HCT116 (cell line): ENCODE measurements at regions not wholly inside any gene's neighbourhood (a gene's known extent, or its start where the extent isn't known, plus 50 kb on each side); places are given as distances from the start of the nearest gene placed in this dataset.

Source experiments
- ATAC-seq: fragments of 200-7000 bp; cut with Tn5 transposase; 2 replicates; pipeline ENCODE4 v1.9.1; 2020; ENCODE audit warnings: mild to moderate bottlenecking, moderate library complexity
- BruUV-seq: library from RNA; stranded (reverse); fragments of 400-500 nt; replicated peaks from 2 replicates; lab custom pipeline; 2021; lab: Mats Ljungman, UMichigan
- CTCF ChIA-PET: fragments of 300-600 bp; sonication (Branson Sonifier 250); formaldehyde crosslinking; loops from one replicate; lab custom pipeline; 2021; ENCODE audit warnings: antibody characterized with exemption; lab: Charles Lee
- POLR2A ChIA-PET: fragments of 300-600, 350-600 bp; sonication (Branson Sonifier 250); formaldehyde crosslinking; loops from one replicate; lab custom pipeline; 2021; ENCODE audit warnings: antibody characterized with exemption; lab: Charles Lee
- RAD21 ChIA-PET, 2 experiments: fragments of 300-600 bp; sonication (Branson Sonifier 250); formaldehyde crosslinking; loops; one replicate each; lab custom pipeline; 2023; ENCODE audit warnings: low total read pairs in 2 of 2; ENCODE audit not compliant: uncharacterized antibody in 2 of 2, unreplicated experiment in 2 of 2, low non-redundant PET in 1 of 2; lab: Charles Lee
- DNase-seq: peaks from one replicate; pipeline ENCODE4 v3.0.0-alpha.2; 2010; ENCODE audit warnings: low read depth, low spot score
- H2AFZ ChIP-seq: fragments of 200-600 bp; shearing (Covaris generic), sonication (generic); 2 replicates; pipeline ENCODE4 v1.6.1; 2017; ENCODE audit warnings: low read depth, mixed run types, mixed read lengths, antibody characterized with exemption, low read length; ENCODE audit not compliant: poor library complexity, severe bottlenecking
- H3K27ac ChIP-seq: 2 replicates; pipeline ENCODE4 v1.5.1; 2012; ENCODE audit warnings: low read depth, low read length
- H3K27me3 ChIP-seq: fragments of 200-600 bp; sonication (generic); 2 replicates; pipeline ENCODE4 v1.6.1; 2016; ENCODE audit warnings: mixed run types, low read length, mixed read lengths; ENCODE audit not compliant: insufficient read depth
- H3K36me3 ChIP-seq, 2 experiments: fragments of 200-500 bp in 1 of 2; fragments of 200-600 bp in 1 of 2; sonication (Bioruptor generic) in 1 of 2; sonication (generic) in 1 of 2; 2 replicates each; pipeline versions ENCODE4 v1.5.1 to v1.6.1; 2014 to 2016; ENCODE audit warnings: low read length in 2 of 2, inconsistent platforms in 1 of 2, mixed read lengths in 1 of 2, mixed run types in 1 of 2; ENCODE audit not compliant: insufficient read depth in 2 of 2, control insufficient read depth in 1 of 2
- H3K4me1 ChIP-seq, 2 experiments: fragments of 200-600 bp in 1 of 2; sonication (generic) in 1 of 2; 2 replicates each; pipeline versions ENCODE4 v1.5.1 to v1.6.1; 2012 to 2017; ENCODE audit warnings: low read length in 2 of 2, inconsistent platforms in 1 of 2, mild to moderate bottlenecking in 1 of 2, mixed read lengths in 1 of 2, mixed run types in 1 of 2, moderate library complexity in 1 of 2; ENCODE audit not compliant: insufficient read depth in 2 of 2, control insufficient read depth in 1 of 2
- H3K4me2 ChIP-seq: fragments of 200-600 bp; sonication (generic); 2 replicates; pipeline ENCODE4 v1.6.1; 2017; ENCODE audit warnings: mixed run types, low read length, mixed read lengths
- H3K4me3 ChIP-seq, 2 experiments: fragments of 200-600 bp in 1 of 2; sonication (generic) in 1 of 2; replicated peaks in 1 of 2; 2 replicates each; pipeline ENCODE4 v1.5.1; 2011 to 2016; ENCODE audit warnings: low read length in 2 of 2, control low read depth in 1 of 2, low read depth in 1 of 2, mild to moderate bottlenecking in 1 of 2, mixed read lengths in 1 of 2, mixed run types in 1 of 2
- H3K79me2 ChIP-seq: fragments of 200-600 bp; sonication (generic); 2 replicates; pipeline ENCODE4 v1.6.1; 2017; ENCODE audit warnings: mild to moderate bottlenecking, mixed run types, low read length, moderate library complexity, mixed read lengths; ENCODE audit not compliant: insufficient read depth
- H3K9ac ChIP-seq: fragments of 200-600 bp; sonication (generic); 2 replicates; pipeline ENCODE4 v1.6.1; 2016; ENCODE audit warnings: low read length, mixed read lengths
- H3K9me2 ChIP-seq: fragments of 200-600 bp; sonication (generic), shearing (Covaris generic); 2 replicates; pipeline ENCODE4 v1.6.1; 2017; ENCODE audit warnings: mixed run types, mild to moderate bottlenecking, moderate library complexity; ENCODE audit not compliant: insufficient read depth
- H3K9me3 ChIP-seq, 2 experiments: fragments of 200-500 bp in 1 of 2; fragments of 200-600 bp in 1 of 2; sonication (Bioruptor generic) in 1 of 2; sonication (generic) in 1 of 2; 2 replicates each; pipeline ENCODE4 v1.6.1; 2014 to 2017; ENCODE audit warnings: low read length in 2 of 2, mixed read lengths in 2 of 2, inconsistent platforms in 1 of 2, low read depth in 1 of 2, mild to moderate bottlenecking in 1 of 2, mixed run types in 1 of 2, moderate library complexity in 1 of 2; ENCODE audit not compliant: control insufficient read depth in 1 of 2, insufficient read depth in 1 of 2
- H4K20me1 ChIP-seq: fragments of 200-600 bp; sonication (generic), shearing (Covaris generic); 2 replicates; pipeline ENCODE4 v1.6.1; 2017; ENCODE audit warnings: mixed run types, mild to moderate bottlenecking, moderate library complexity; ENCODE audit not compliant: insufficient read depth
- CBX3 ChIP-seq: IDR thresholded peaks from 2 replicates; pipeline ENCODE4 v1.6.1; 2012; ENCODE audit warnings: low read depth
- CEBPB ChIP-seq: IDR thresholded peaks from 2 replicates; pipeline ENCODE4 v1.6.1; 2012; ENCODE audit warnings: low read depth
- EGR1 ChIP-seq: IDR thresholded peaks from 2 replicates; pipeline ENCODE4 v1.6.1; 2012; ENCODE audit warnings: low read depth
- EZH2 ChIP-seq: fragments of 200-600 bp; sonication (generic); IDR thresholded peaks from 2 replicates; pipeline ENCODE4 v1.6.1; 2017; ENCODE audit warnings: antibody characterized with exemption, mixed run types
- EZH2phosphoT487 ChIP-seq: fragments of 200-600 bp; IDR thresholded peaks from 2 replicates; pipeline ENCODE4 v1.6.1; 2018; ENCODE audit warnings: antibody characterized with exemption, borderline replicate concordance
- FOSL1 ChIP-seq: IDR thresholded peaks from 2 replicates; pipeline ENCODE4 v1.6.1; 2012; ENCODE audit warnings: low read depth
- JUND ChIP-seq: IDR thresholded peaks from 2 replicates; pipeline ENCODE4 v1.6.1; 2012
- POLR2A ChIP-seq: IDR thresholded peaks from 2 replicates; pipeline ENCODE4 v1.7.0; 2011; ENCODE audit warnings: borderline replicate concordance; ENCODE audit not compliant: insufficient read depth, insufficient read length; ENCODE audit errors: extremely low read depth
- RAD21 ChIP-seq: IDR thresholded peaks from 2 replicates; pipeline ENCODE4 v1.6.1; 2012; ENCODE audit warnings: low read depth, mild to moderate bottlenecking
- REST ChIP-seq: IDR thresholded peaks from 2 replicates; pipeline ENCODE4 v1.6.1; 2012; ENCODE audit warnings: low read depth
- SIN3A ChIP-seq: IDR thresholded peaks from 2 replicates; pipeline ENCODE4 v1.6.1; 2012; ENCODE audit warnings: low read depth
- SP1 ChIP-seq: IDR thresholded peaks from 2 replicates; pipeline ENCODE4 v1.6.1; 2012; ENCODE audit warnings: low read depth
- SRF ChIP-seq: IDR thresholded peaks from 2 replicates; pipeline ENCODE4 v1.6.1; 2012; ENCODE audit warnings: low read depth
- TCF7L2 ChIP-seq: IDR thresholded peaks from 2 replicates; pipeline ENCODE4 v1.7.0; 2011; ENCODE audit warnings: borderline replicate concordance, inconsistent platforms; ENCODE audit not compliant: insufficient read depth, insufficient read length; ENCODE audit errors: extremely low read depth
- ZFX ChIP-seq: fragments of 450-650 bp; IDR thresholded peaks from 2 replicates; pipeline ENCODE4 v1.6.1; 2017
- ZNF274 ChIP-seq: fragments of 200-500 bp; sonication (Bioruptor generic); IDR thresholded peaks from 2 replicates; pipeline ENCODE4 v1.6.1; 2014; ENCODE audit warnings: mild to moderate bottlenecking, low read depth, low read length, inconsistent platforms
- intact Hi-C: fragments of 100-400 bp; cut with micrococcal nuclease; formaldehyde crosslinking; loops from 2 replicates; pipeline ENCODE4 v1.10.0; 2022
- TF ChIP-seq, protein P1 (sequence below): IDR thresholded peaks from 2 replicates; pipeline ENCODE4 v1.6.1; 2012
- TF ChIP-seq, protein P2 (sequence below), 3 experiments: fragments of 200-600 bp in 1 of 3; sonication (generic) in 1 of 3; IDR thresholded peaks in 2 of 3; conservative IDR thresholded peaks in 1 of 3; 2 replicates each; pipeline ENCODE4 v1.5.1; 2012 to 2017; ENCODE audit warnings: low read depth in 2 of 3, low read length in 2 of 3, antibody characterized with exemption in 1 of 3, borderline replicate concordance in 1 of 3, control low read depth in 1 of 3, mild to moderate bottlenecking in 1 of 3, mixed read lengths in 1 of 3, mixed run types in 1 of 3, moderate library complexity in 1 of 3; ENCODE audit not compliant: insufficient read depth in 1 of 3

- Histone ChIP-seq H3K4me2 (no peak overlapping the region), H3K27ac (no peak overlapping the region), H3K4me3 (no peak overlapping the region), H4K20me1 (no peaks in the 10 kb centered on the region), H3K27me3 (no peaks in the 10 kb centered on the region), H2AFZ (no peak overlapping the region), H3K4me1 (no peaks in the 10 kb centered on the region), H3K9me2 (no peaks in the 10 kb centered on the region), H3K36me3 (no peaks in the 10 kb centered on the region), H3K9me3 (no peaks in the 10 kb centered on the region), H3K9ac (no peak overlapping the region), H3K79me2 (no peaks in the 10 kb centered on the region)
- POLR2A ChIA-PET, result no interaction called here
- TF ChIP-seq CBX3, result no peak
- DNase-seq, result no peak
- no TSS peak for BruUV-seq
- CTCF ChIA-PET, result no interaction called here
- no peak for ATAC-seq
- intact Hi-C loops, result no loop called here
- RAD21 ChIA-PET, result no interaction called here
These were observed 420.3 kb downstream of the FAM47B start for GRCh38 chrX:35362866-35363265.

GRCh38 chrX:35374116-35374515 is 424.0 kb upstream of the MAGEB16 start:
- ChIA-PET POLR2A (no interaction called here), RAD21 (no interaction called here), CTCF (no interaction called here)
- Histone ChIP-seq H3K4me2 (no peak overlapping the region), H3K79me2 (no peaks in the 10 kb centered on the region), H3K9ac (no peak overlapping the region), H4K20me1 (no peaks in the 10 kb centered on the region), H3K36me3 (no peaks in the 10 kb centered on the region), H3K4me3 (no peak overlapping the region), H3K27me3 (no peaks in the 10 kb centered on the region), H3K9me3 (no peaks in the 10 kb centered on the region), H3K9me2 (no peaks in the 10 kb centered on the region), H3K4me1 (no peaks in the 10 kb centered on the region), H3K27ac (no peak overlapping the region), H2AFZ (no peak overlapping the region)
- BruUV-seq, result no TSS peak
- intact Hi-C loops, result no loop called here
- TF ChIP-seq SP1, result no peak
- TF ChIP-seq EZH2, result no peak
- TF ChIP-seq EZH2phosphoT487, result no peak
- no peak for TF ChIP-seq CBX3
- no peak for TF ChIP-seq SRF
- TF ChIP-seq JUND, result no peak
- TF ChIP-seq POLR2A, result no peak
- no peak for TF ChIP-seq CEBPB
- TF ChIP-seq ZNF274, result no peak
- TF ChIP-seq REST, result no peak
- no peak for TF ChIP-seq TCF7L2
- no peak for TF ChIP-seq ZFX
- TF ChIP-seq, protein P1, sequence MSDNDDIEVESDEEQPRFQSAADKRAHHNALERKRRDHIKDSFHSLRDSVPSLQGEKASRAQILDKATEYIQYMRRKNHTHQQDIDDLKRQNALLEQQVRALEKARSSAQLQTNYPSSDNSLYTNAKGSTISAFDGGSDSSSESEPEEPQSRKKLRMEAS, result no peak
- TF ChIP-seq, protein P2, sequence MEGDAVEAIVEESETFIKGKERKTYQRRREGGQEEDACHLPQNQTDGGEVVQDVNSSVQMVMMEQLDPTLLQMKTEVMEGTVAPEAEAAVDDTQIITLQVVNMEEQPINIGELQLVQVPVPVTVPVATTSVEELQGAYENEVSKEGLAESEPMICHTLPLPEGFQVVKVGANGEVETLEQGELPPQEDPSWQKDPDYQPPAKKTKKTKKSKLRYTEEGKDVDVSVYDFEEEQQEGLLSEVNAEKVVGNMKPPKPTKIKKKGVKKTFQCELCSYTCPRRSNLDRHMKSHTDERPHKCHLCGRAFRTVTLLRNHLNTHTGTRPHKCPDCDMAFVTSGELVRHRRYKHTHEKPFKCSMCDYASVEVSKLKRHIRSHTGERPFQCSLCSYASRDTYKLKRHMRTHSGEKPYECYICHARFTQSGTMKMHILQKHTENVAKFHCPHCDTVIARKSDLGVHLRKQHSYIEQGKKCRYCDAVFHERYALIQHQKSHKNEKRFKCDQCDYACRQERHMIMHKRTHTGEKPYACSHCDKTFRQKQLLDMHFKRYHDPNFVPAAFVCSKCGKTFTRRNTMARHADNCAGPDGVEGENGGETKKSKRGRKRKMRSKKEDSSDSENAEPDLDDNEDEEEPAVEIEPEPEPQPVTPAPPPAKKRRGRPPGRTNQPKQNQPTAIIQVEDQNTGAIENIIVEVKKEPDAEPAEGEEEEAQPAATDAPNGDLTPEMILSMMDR (IDR thresholded peaks at IDR 0.05 in 2 of 3, conservative IDR thresholded peaks at IDR 0.05 in 1 of 3; ENCODE audit: borderline replicate concordance in 1 of 3, insufficient read depth in 1 of 3, low read depth in 2 of 3, low read length in 2 of 3), result no peak
- TF ChIP-seq RAD21, result no peak
- TF ChIP-seq SIN3A, result no peak
- no peak for TF ChIP-seq FOSL1
- no peak for TF ChIP-seq EGR1
- ATAC-seq (no peak), DNase-seq (no peak)
